A549 (cell line): ENCODE measurements at regions not wholly inside any gene's neighbourhood (a gene's known extent, or its start where the extent isn't known, plus 50 kb on each side); places are given as distances from the start of the nearest gene placed in this dataset.

Experiments
- ATAC-seq, 2 experiments: fragments of 200-7000 bp in 1 of 2; fragments of >200 bp in 1 of 2; cut with Nextera tagmentation in 1 of 2; cut with Tn5 transposase in 1 of 2; 3 replicates each; pipeline versions ENCODE4 v1.8.0 to v1.9.1; 2018 to 2020; ENCODE audit warnings: mild to moderate bottlenecking in 1 of 2, moderate library complexity in 1 of 2
- CTCF ChIA-PET: fragments of 300-600 bp; sonication (Branson Sonifier 250); formaldehyde crosslinking; extraction: SDS; loops from one replicate; lab custom pipeline; 2021; ENCODE audit warnings: antibody characterized with exemption, inconsistent platforms; lab: Yijun Ruan, JAX
- POLR2A ChIA-PET: fragments of 350-600 bp; formaldehyde crosslinking; extraction: SDS; loops from one replicate; lab custom pipeline; 2021; ENCODE audit warnings: antibody characterized with exemption, inconsistent platforms; lab: Yijun Ruan, JAX
- DNase-seq, 2 experiments: peaks; one replicate each; pipeline versions ENCODE4 v3.0.0 to v3.0.0-alpha.2; 2011 to 2016; ENCODE audit warnings: low read depth in 1 of 2, low spot score in 1 of 2
- FAIRE-seq: peaks from 2 replicates; lab custom pipeline; 2011; peaks lifted over from hg19 to GRCh38; lab: Jason Lieb, UNC
- H3K27ac ChIP-seq, 2 experiments: fragments of >200 bp; sonication (Bioruptor Twin); formaldehyde crosslinking; 3 replicates each; pipeline ENCODE4 v1.5.1; 2016 to 2017
- H3K4me1 ChIP-seq: fragments of >200 bp; sonication (Bioruptor Twin); formaldehyde crosslinking; 3 replicates; pipeline ENCODE4 v1.6.1; 2016
- H3K4me2 ChIP-seq: fragments of >200 bp; sonication (Bioruptor Twin); formaldehyde crosslinking; 3 replicates; pipeline ENCODE4 v1.6.1; 2016
- H3K4me3 ChIP-seq: fragments of >200 bp; sonication (Bioruptor Twin); formaldehyde crosslinking; 3 replicates; pipeline ENCODE4 v1.5.1; 2016
- H3K9me3 ChIP-seq: fragments of >200 bp; sonication (Bioruptor Twin); formaldehyde crosslinking; 3 replicates; pipeline ENCODE4 v1.6.1; 2016
- BHLHE40 ChIP-seq: IDR thresholded peaks from 2 replicates; pipeline ENCODE4 v1.6.1; 2012; ENCODE audit warnings: low read depth, low read length, inconsistent platforms
- CBX2 ChIP-seq: fragments of 200-600 bp; sonication (generic); IDR thresholded peaks from 2 replicates; pipeline ENCODE4 v1.6.1; 2016; ENCODE audit warnings: low read depth, mild to moderate bottlenecking, borderline replicate concordance
- CEBPB ChIP-seq, 2 experiments: fragments of >200 bp in 1 of 2; sonication (Bioruptor Twin) in 1 of 2; formaldehyde crosslinking in 1 of 2; IDR thresholded peaks; 2 replicates each; pipeline ENCODE4 v1.6.1; 2012 to 2016
- CHD4 ChIP-seq: fragments of 200-600 bp; sonication (generic); IDR thresholded peaks from 2 replicates; pipeline ENCODE4 v1.6.1; 2016; ENCODE audit warnings: antibody characterized with exemption, mild to moderate bottlenecking, borderline replicate concordance
- EP300 ChIP-seq, 2 experiments: fragments of >200 bp; sonication (Bioruptor Twin); formaldehyde crosslinking; IDR thresholded peaks; 2 replicates in 1 of 2; 3 replicates in 1 of 2; pipeline ENCODE4 v1.6.1; 2016 to 2017
- FOSB ChIP-seq: fragments of 250-450 bp; sonication (Bioruptor Pico); IDR thresholded peaks from 2 replicates; pipeline ENCODE4 v1.5.0; 2020; ENCODE audit warnings: mild to moderate bottlenecking, moderate library complexity
- FOSL2 ChIP-seq, 2 experiments: fragments of 450-650 bp in 1 of 2; fragments of >200 bp in 1 of 2; sonication (Bioruptor Twin) in 1 of 2; formaldehyde crosslinking; IDR thresholded peaks; 2 replicates each; pipeline versions ENCODE4 v1.5.0 to v1.6.1; 2016 to 2020; ENCODE audit warnings: mild to moderate bottlenecking in 1 of 2, moderate library complexity in 1 of 2
- FOXS1 ChIP-seq: fragments of 250-450 bp; sonication (Bioruptor Pico); IDR thresholded peaks from 2 replicates; pipeline ENCODE4 v1.5.0; 2020; ENCODE audit warnings: mild to moderate bottlenecking, moderate library complexity
- GATA3 ChIP-seq: IDR thresholded peaks from 2 replicates; pipeline ENCODE4 v1.6.1; 2012; ENCODE audit warnings: borderline replicate concordance
- HOXB5 ChIP-seq: fragments of 250-450 bp; sonication (Bioruptor Pico); IDR thresholded peaks from 2 replicates; pipeline ENCODE4 v1.5.0; 2020; ENCODE audit warnings: mild to moderate bottlenecking, moderate library complexity
- JUN ChIP-seq, 2 experiments: fragments of >200 bp; sonication (Bioruptor Twin); formaldehyde crosslinking; IDR thresholded peaks; 2 replicates in 1 of 2; 3 replicates in 1 of 2; pipeline ENCODE4 v1.6.1; 2016 to 2017
- JUNB ChIP-seq: fragments of >200 bp; sonication (Bioruptor Twin); formaldehyde crosslinking; IDR thresholded peaks from 2 replicates; pipeline ENCODE4 v1.6.1; 2016
- KDM1A ChIP-seq: fragments of 200-600 bp; sonication (generic); IDR thresholded peaks from 2 replicates; pipeline ENCODE4 v1.6.1; 2016; ENCODE audit warnings: low read depth, mild to moderate bottlenecking
- MYC ChIP-seq: IDR thresholded peaks from 2 replicates; pipeline ENCODE4 v1.6.1; 2012; ENCODE audit warnings: mild to moderate bottlenecking, inconsistent platforms, low read length, improper control_type of control experiment, borderline replicate concordance
- PHF8 ChIP-seq: fragments of 200-600 bp; sonication (generic); IDR thresholded peaks from 2 replicates; pipeline ENCODE4 v1.6.1; 2016; ENCODE audit warnings: low read depth, mild to moderate bottlenecking, antibody characterized with exemption, moderate library complexity, borderline replicate concordance
- POLR2A ChIP-seq: IDR thresholded peaks from 2 replicates; pipeline ENCODE4 v1.6.1; 2012; ENCODE audit warnings: mild to moderate bottlenecking, low read length
- RAD21 ChIP-seq, 2 experiments: fragments of >200 bp in 1 of 2; sonication (Bioruptor Twin) in 1 of 2; formaldehyde crosslinking in 1 of 2; IDR thresholded peaks in 1 of 2; conservative IDR thresholded peaks in 1 of 2; 2 replicates in 1 of 2; 3 replicates in 1 of 2; pipeline ENCODE4 v1.6.1; 2012 to 2018; ENCODE audit warnings: inconsistent platforms in 1 of 2
- RCOR1 ChIP-seq: fragments of 150-350 bp; IDR thresholded peaks from 2 replicates; pipeline ENCODE4 v1.6.1; 2014; ENCODE audit warnings: antibody characterized with exemption, low read length, low read depth
- RFX5 ChIP-seq: fragments of 450-650 bp; IDR thresholded peaks from 2 replicates; pipeline ENCODE4 v1.7.1; 2014; ENCODE audit warnings: antibody characterized with exemption, mild to moderate bottlenecking, moderate library complexity
- SMC3 ChIP-seq: fragments of >200 bp; sonication (Bioruptor Twin); formaldehyde crosslinking; IDR thresholded peaks from 3 replicates; pipeline ENCODE4 v1.6.1; 2018; ENCODE audit warnings: inconsistent platforms
- ZSCAN20 ChIP-seq: fragments of 250-450 bp; sonication (Bioruptor Pico); IDR thresholded peaks from 2 replicates; pipeline ENCODE4 v1.8.0; 2022; ENCODE audit warnings: mild to moderate bottlenecking, moderate library complexity
- WGBS: methylation state at CpG from one replicate; pipeline ENCODE4 v1.1.6; 2017; ENCODE audit errors: missing lambda C conversion rate; 5-methylcytosine and 5-hydroxymethylcytosine counted together
- TF ChIP-seq, protein P1 (sequence below): IDR thresholded peaks from 2 replicates; pipeline ENCODE4 v1.6.1; 2012
- TF ChIP-seq, protein P2 (sequence below): fragments of >200 bp; sonication (Bioruptor Twin); formaldehyde crosslinking; IDR thresholded peaks from 3 replicates; pipeline ENCODE4 v1.5.1; 2016
- TF ChIP-seq, protein P3 (sequence below): fragments of >200 bp; sonication (Bioruptor Twin); formaldehyde crosslinking; IDR thresholded peaks from 2 replicates; pipeline ENCODE4 v1.6.1; 2016

DNA sequence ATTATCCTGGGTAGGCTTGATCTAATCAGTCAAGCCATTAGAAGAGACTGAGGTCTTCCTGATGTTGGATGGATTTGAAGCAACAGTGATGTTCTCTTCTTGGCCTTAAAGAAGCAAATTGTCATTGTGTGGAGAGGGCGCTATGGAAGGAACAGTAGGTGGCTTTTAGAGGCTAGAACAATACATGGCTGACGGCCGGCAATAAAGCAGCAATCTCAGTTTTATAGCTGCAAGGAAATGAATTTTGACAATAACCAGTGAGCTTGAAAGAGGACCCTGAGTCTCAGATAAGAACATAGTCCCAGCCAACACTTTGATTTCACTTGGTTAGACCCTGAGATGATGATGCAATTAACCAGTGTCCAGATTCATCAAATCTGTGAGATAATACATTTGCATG lies 302.1 kb downstream of the NSUN3 start:
- no peak for TF ChIP-seq GATA3
- TF ChIP-seq MYC, result no peak
- TF ChIP-seq KDM1A, result no peak
- H3K4me2 ChIP-seq, result no peak overlapping the region
- no peak overlapping the region for H3K4me3 ChIP-seq
- DNase-seq (no peak), FAIRE-seq (no peak), ATAC-seq (no peak)
- H3K9me3 ChIP-seq, result no peaks in the 10 kb centered on the region
- H3K4me1 ChIP-seq, result no peaks in the 10 kb centered on the region
- ChIA-PET CTCF (no interaction called here), POLR2A (no interaction called here)
- WGBS, result 29% methylated on average over 3 of the region's 3 CpGs
- no peak overlapping the region for H3K27ac ChIP-seq

DNA sequence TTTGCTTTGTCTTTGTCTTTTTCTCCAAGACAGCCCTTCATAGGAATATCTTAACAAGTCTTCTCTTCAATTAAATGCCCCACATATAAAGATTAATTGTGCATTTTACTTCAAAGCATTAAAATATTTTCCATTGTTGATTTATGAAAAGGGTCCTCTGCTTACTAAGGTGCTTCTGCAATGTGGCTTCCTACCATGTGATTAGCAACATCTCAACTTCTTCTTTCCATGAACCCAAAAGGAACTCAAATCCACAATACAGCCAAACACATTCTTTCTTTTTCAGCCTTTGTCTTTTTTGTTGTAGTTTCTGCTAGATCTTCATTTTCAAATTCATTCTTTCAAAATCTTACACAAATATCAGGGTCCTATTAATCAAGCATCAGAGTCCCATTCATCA lies 309.2 kb downstream of the NSUN3 start:
- TF ChIP-seq SMC3, result no peak
- no peak for TF ChIP-seq RCOR1
- no peak for TF ChIP-seq RFX5
- TF ChIP-seq PHF8, result no peak
- TF ChIP-seq ZSCAN20, result no peak
- no peak for TF ChIP-seq EP300 (IDR thresholded peaks at IDR 0.05)
- TF ChIP-seq BHLHE40, result no peak
- no peak for TF ChIP-seq CBX2
- TF ChIP-seq KDM1A, result no peak
- TF ChIP-seq HOXB5 (CRISPR knock-in tag), result no peak
- TF ChIP-seq, protein P1, sequence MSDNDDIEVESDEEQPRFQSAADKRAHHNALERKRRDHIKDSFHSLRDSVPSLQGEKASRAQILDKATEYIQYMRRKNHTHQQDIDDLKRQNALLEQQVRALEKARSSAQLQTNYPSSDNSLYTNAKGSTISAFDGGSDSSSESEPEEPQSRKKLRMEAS, result no peak
- TF ChIP-seq, protein P2, sequence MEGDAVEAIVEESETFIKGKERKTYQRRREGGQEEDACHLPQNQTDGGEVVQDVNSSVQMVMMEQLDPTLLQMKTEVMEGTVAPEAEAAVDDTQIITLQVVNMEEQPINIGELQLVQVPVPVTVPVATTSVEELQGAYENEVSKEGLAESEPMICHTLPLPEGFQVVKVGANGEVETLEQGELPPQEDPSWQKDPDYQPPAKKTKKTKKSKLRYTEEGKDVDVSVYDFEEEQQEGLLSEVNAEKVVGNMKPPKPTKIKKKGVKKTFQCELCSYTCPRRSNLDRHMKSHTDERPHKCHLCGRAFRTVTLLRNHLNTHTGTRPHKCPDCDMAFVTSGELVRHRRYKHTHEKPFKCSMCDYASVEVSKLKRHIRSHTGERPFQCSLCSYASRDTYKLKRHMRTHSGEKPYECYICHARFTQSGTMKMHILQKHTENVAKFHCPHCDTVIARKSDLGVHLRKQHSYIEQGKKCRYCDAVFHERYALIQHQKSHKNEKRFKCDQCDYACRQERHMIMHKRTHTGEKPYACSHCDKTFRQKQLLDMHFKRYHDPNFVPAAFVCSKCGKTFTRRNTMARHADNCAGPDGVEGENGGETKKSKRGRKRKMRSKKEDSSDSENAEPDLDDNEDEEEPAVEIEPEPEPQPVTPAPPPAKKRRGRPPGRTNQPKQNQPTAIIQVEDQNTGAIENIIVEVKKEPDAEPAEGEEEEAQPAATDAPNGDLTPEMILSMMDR, result no peak
- TF ChIP-seq, all 56 proteins: peak for 0
- no peak overlapping the region for H3K4me3 ChIP-seq
- ATAC-seq (no peak), DNase-seq (no peak), FAIRE-seq (no peak)
- no peaks in the 10 kb centered on the region for H3K9me3 ChIP-seq
- no peak overlapping the region for H3K4me2 ChIP-seq
- H3K4me1 ChIP-seq, result no peaks in the 10 kb centered on the region
- CTCF ChIA-PET, result no interaction called here
- POLR2A ChIA-PET, result no interaction called here
- H3K27ac ChIP-seq, result no peak overlapping the region

DNA sequence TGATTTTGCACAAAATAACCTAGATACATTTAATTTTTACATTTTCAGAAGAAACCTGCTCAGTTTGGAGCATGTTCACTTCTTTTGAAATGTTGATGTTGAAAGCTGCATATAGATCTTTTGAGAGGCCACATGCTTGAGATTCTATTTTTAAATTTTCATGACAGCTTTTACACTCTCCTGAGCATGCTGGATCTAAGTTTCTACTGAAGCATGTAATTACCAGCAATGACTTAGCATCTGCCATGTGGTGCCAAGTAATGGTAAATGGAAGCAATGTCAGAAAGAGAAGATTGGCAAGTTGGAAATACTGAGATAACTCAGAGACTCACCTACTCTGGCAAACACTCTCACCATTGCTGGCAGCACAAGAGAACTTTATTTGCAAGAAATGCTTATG lies 310.6 kb downstream of the NSUN3 start:
- no peak overlapping the region for H3K4me3 ChIP-seq
- H3K27ac ChIP-seq, result no peak overlapping the region
- H3K4me1 ChIP-seq, result no peaks in the 10 kb centered on the region
- FAIRE-seq (no peak), ATAC-seq (no peak), DNase-seq (no peak)
- TF ChIP-seq, protein P2, result no peak
- TF ChIP-seq RAD21 (conservative IDR thresholded peaks at IDR 0.05 in 1 of 2, IDR thresholded peaks at IDR 0.05 in 1 of 2), result no peak
- no peak for TF ChIP-seq POLR2A
- TF ChIP-seq JUN (IDR thresholded peaks at IDR 0.05), result no peak
- TF ChIP-seq FOSL2 (IDR thresholded peaks at IDR 0.05), result no peak
- TF ChIP-seq FOSL2 (CRISPR knock-in tag; IDR thresholded peaks at IDR 0.05), result no peak
- TF ChIP-seq RCOR1, result no peak
- TF ChIP-seq HOXB5 (CRISPR knock-in tag), result no peak
- no peak for TF ChIP-seq CHD4
- no peak for TF ChIP-seq CEBPB (IDR thresholded peaks at IDR 0.05)
- TF ChIP-seq, protein P1, result no peak
- TF ChIP-seq JUNB, result no peak
- TF ChIP-seq FOSB (CRISPR knock-in tag), result no peak
- TF ChIP-seq, protein P3, sequence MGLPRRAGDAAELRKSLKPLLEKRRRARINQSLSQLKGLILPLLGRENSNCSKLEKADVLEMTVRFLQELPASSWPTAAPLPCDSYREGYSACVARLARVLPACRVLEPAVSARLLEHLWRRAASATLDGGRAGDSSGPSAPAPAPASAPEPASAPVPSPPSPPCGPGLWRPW, result no peak
- no peak for TF ChIP-seq FOXS1
- CTCF ChIA-PET, result interaction anchor here (1.4 kb wide), 1 partner anchor 13 kb away, joined by 3 read pairs; no protein-coding TSS in a partner anchor
- H3K4me2 ChIP-seq, result no peak overlapping the region
- H3K9me3 ChIP-seq, result no peaks in the 10 kb centered on the region
- POLR2A ChIA-PET, result no interaction called here
